Stimulated activated CD4-positive, alpha-beta T cell treated with anti-CD3 and anti-CD28 coated beads, Interleukin-1b, Interleukin-23, amount 100 ng/mL, for 48 hours (primary cell): ENCODE measurements at regions not wholly inside any gene's neighbourhood (a gene's known extent, or its start where the extent isn't known, plus 50 kb on each side); places are given as distances from the start of the nearest gene placed in this dataset.

Experiments used
- DNase-seq: peaks from one replicate; pipeline ENCODE4 v3.0.0-alpha.2; 2020

GRCh38 chr6:90663873-90664272 lies 77.0 kb upstream of the MAP3K7 start:
- no peak for DNase-seq

GRCh38 chr6:90663106-90663505 lies 76.2 kb upstream of the MAP3K7 start:
- no peak for DNase-seq

- no peak for DNase-seq
Observed at GRCh38 chr6:90660931-90661330, 74.1 kb upstream of the MAP3K7 start.

GRCh38 chr6:90658497-90658896 lies 71.6 kb upstream of the MAP3K7 start:
- no peak for DNase-seq

- DNase-seq: no peak
Observed at GRCh38 chr6:90656325-90656724, 69.5 kb upstream of the MAP3K7 start.

GRCh38 chr6:90654806-90655205 lies 67.9 kb upstream of the MAP3K7 start:
- DNase-seq: no peak

- DNase-seq: no peak
Observed at GRCh38 chr6:90654166-90654565, 67.3 kb upstream of the MAP3K7 start.

- no peak for DNase-seq
Observed at GRCh38 chr6:90653750-90654149, 66.9 kb upstream of the MAP3K7 start.

- no peak for DNase-seq
Observed at GRCh38 chr6:90650041-90650940, 63.4 kb upstream of the MAP3K7 start.

GRCh38 chr6:90648873-90649272 lies 62.0 kb upstream of the MAP3K7 start:
- DNase-seq: no peak

GRCh38 chr6:90646940-90647339 lies 60.1 kb upstream of the MAP3K7 start:
- DNase-seq: no peak

GRCh38 chr6:90645634-90646033 lies 58.8 kb upstream of the MAP3K7 start:
- DNase-seq: no peak

GRCh38 chr6:90644492-90644891 lies 57.6 kb upstream of the MAP3K7 start:
- no peak for DNase-seq

GRCh38 chr6:90643381-90643780 lies 56.5 kb upstream of the MAP3K7 start:
- DNase-seq: no peak

GRCh38 chr6:90637320-90637719 lies 50.4 kb upstream of the MAP3K7 start:
- no peak for DNase-seq
